ENCODE measurements at regions not wholly inside any gene's neighbourhood (a gene's known extent, or its start where the extent isn't known, plus 50 kb on each side); places are given as distances from the start of the nearest gene placed in this dataset.
"Not testable (repeated sequence)": the region's sequence is repeated elsewhere in the genome, so short reads cannot be mapped to it uniquely, and the experiment has no call there.

- Histone ChIP-seq H3K4me2 (ENCODE audit: low read depth, low read length, poor library complexity, severe bottlenecking) (no peak overlapping the region), H3K79me2 (ENCODE audit: low read length) (no peaks in the 10 kb centered on the region), H3K36me3 (ENCODE audit: insufficient read depth, low read length) (no peaks in the 10 kb centered on the region), H3K4me1 (ENCODE audit: low read length) (no peaks in the 10 kb centered on the region), H4K20me1 (ENCODE audit: insufficient read depth, low read depth, low read length) (no peaks in the 10 kb centered on the region), H3K27ac (ENCODE audit: low read length) (no peak overlapping the region), H3K4me3 (ENCODE audit: low read length) (no peak overlapping the region), H3K27me3 (ENCODE audit: low read length) (0 out of 2 replicates have a peak, but pooled peaks cover 3% of the 10 kb centered on the region), H2AFZ (ENCODE audit: low read length) (no peak overlapping the region), H3K9ac (ENCODE audit: low read length) (no peak overlapping the region), H3K9me2 (replicated peaks; ENCODE audit: insufficient read depth, low read length) (no peaks in the 10 kb centered on the region), H3K9me3 (ENCODE audit: low read length) (no peaks in the 10 kb centered on the region)
- no peak for DNase-seq
Measured at GRCh38 chr4:42310806-42311205, 86.5 kb upstream of the SHISA3 start.

GRCh38 chr4:42311591-42311990 is 85.7 kb upstream of the SHISA3 start:
- Histone ChIP-seq H3K9ac (ENCODE audit: low read length) (no peak overlapping the region), H3K9me2 (replicated peaks; ENCODE audit: insufficient read depth, low read length) (no peaks in the 10 kb centered on the region), H3K4me1 (ENCODE audit: low read length) (no peaks in the 10 kb centered on the region), H3K36me3 (ENCODE audit: insufficient read depth, low read length) (no peaks in the 10 kb centered on the region), H4K20me1 (ENCODE audit: insufficient read depth, low read depth, low read length) (no peaks in the 10 kb centered on the region), H3K4me3 (ENCODE audit: low read length) (no peak overlapping the region), H3K27ac (ENCODE audit: low read length) (no peak overlapping the region), H2AFZ (ENCODE audit: low read length) (no peak overlapping the region), H3K79me2 (ENCODE audit: low read length) (no peaks in the 10 kb centered on the region), H3K27me3 (ENCODE audit: low read length) (0 out of 2 replicates have a peak, but pooled peaks cover 3% of the 10 kb centered on the region), H3K4me2 (ENCODE audit: low read depth, low read length, poor library complexity, severe bottlenecking) (no peak overlapping the region), H3K9me3 (ENCODE audit: low read length) (no peaks in the 10 kb centered on the region)
- DNase-seq = no peak

DNA sequence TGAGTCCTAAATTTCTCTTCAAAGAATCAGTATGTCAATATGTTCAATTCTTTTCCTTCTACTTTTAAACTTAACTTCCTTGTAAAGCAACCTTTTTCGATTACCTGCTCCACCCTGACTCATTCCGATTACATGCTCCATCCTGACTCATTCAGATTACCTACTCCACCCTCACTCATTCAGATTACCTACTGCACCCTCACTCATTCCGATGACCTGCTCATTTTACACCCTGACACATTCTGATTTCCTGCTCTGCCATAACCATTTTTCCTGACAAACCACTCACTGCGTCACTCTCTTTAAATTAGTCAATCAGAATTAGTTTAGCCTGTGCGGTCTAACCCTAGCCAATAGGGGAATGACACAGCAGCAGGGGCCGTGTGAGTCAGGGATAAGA is 83.9 kb upstream of the SHISA3 start:
- H4K20me1 ChIP-seq (ENCODE audit: insufficient read depth, low read depth, low read length); H3K9me2 ChIP-seq (replicated peaks; ENCODE audit: insufficient read depth, low read length); H3K9me3 ChIP-seq (ENCODE audit: low read length); H3K27ac ChIP-seq (ENCODE audit: low read length); H3K36me3 ChIP-seq (ENCODE audit: insufficient read depth, low read length); H3K79me2 ChIP-seq (ENCODE audit: low read length); H2AFZ ChIP-seq (ENCODE audit: low read length); H3K4me3 ChIP-seq (ENCODE audit: low read length); H3K4me2 ChIP-seq (ENCODE audit: low read depth, low read length, poor library complexity, severe bottlenecking); DNase-seq; H3K9ac ChIP-seq (ENCODE audit: low read length); H3K4me1 ChIP-seq (ENCODE audit: low read length); H3K27me3 ChIP-seq (ENCODE audit: low read length): not testable (repeated sequence)

DNA sequence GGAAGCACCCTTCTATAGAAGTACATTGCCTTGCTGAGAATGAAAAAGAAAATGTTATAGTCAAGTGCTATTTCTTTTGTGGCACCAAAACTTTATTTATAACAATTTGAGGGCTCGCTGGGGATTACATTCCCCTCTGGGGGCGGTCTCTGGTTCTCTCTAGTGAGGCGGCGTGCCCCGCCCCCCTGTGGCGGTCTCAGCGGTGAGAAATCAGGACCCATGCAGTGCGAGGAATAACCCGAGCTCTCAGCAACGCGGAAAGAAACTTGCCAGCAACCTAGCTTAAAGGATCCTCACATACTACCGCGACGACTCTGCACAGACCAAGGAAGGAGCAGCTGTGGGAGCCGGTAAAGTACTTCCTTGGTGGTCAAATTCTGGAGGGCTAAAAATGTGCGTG is 83.4 kb upstream of the SHISA3 start:
- Histone ChIP-seq H2AFZ (ENCODE audit: low read length) (no peak overlapping the region), H3K4me2 (ENCODE audit: low read depth, low read length, poor library complexity, severe bottlenecking) (no peak overlapping the region), H3K36me3 (ENCODE audit: insufficient read depth, low read length) (no peaks in the 10 kb centered on the region), H3K4me1 (ENCODE audit: low read length) (no peaks in the 10 kb centered on the region), H4K20me1 (ENCODE audit: insufficient read depth, low read depth, low read length) (no peaks in the 10 kb centered on the region), H3K9me2 (replicated peaks; ENCODE audit: insufficient read depth, low read length) (no peaks in the 10 kb centered on the region), H3K27me3 (ENCODE audit: low read length) (0 out of 2 replicates have a peak, but pooled peaks cover 3% of the 10 kb centered on the region), H3K9me3 (ENCODE audit: low read length) (no peaks in the 10 kb centered on the region), H3K9ac (ENCODE audit: low read length) (no peak overlapping the region), H3K79me2 (ENCODE audit: low read length) (no peaks in the 10 kb centered on the region), H3K27ac (ENCODE audit: low read length) (no peak overlapping the region), H3K4me3 (ENCODE audit: low read length) (no peak overlapping the region)
- no peak for DNase-seq

DNA sequence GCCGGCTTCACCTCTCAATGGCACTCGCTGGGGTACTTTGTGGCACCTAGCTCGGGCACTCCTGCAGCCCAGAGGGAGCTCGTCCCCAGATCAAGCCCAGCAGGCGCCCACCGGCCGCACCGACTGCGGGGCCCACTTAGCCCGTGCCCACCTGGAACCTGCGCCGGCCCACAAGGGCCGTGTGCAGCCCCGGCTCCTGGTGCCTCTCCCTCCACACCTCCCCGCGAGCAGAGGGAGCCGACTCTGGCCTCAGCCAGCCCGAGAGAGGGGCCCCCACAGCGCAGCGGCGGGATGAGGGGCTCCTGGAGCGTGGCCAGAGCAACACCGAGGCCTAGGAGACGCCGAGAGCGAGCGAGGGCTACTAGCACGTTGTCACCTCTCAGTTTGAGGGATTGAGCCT is 82.1 kb upstream of the SHISA3 start:
- Histone ChIP-seq H3K79me2 (ENCODE audit: low read length) (no peaks in the 10 kb centered on the region), H4K20me1 (ENCODE audit: insufficient read depth, low read depth, low read length) (no peaks in the 10 kb centered on the region), H3K27me3 (ENCODE audit: low read length) (0 out of 2 replicates have a peak, but pooled peaks cover 3% of the 10 kb centered on the region), H3K9me2 (replicated peaks; ENCODE audit: insufficient read depth, low read length) (no peaks in the 10 kb centered on the region), H3K9ac (ENCODE audit: low read length) (no peak overlapping the region), H3K4me2 (ENCODE audit: low read depth, low read length, poor library complexity, severe bottlenecking) (no peak overlapping the region), H3K27ac (ENCODE audit: low read length) (no peak overlapping the region), H2AFZ (ENCODE audit: low read length) (no peak overlapping the region), H3K9me3 (ENCODE audit: low read length) (no peaks in the 10 kb centered on the region), H3K4me1 (ENCODE audit: low read length) (no peaks in the 10 kb centered on the region), H3K36me3 (ENCODE audit: insufficient read depth, low read length) (no peaks in the 10 kb centered on the region), H3K4me3 (ENCODE audit: low read length) (no peak overlapping the region)
- no peak for DNase-seq

DNA sequence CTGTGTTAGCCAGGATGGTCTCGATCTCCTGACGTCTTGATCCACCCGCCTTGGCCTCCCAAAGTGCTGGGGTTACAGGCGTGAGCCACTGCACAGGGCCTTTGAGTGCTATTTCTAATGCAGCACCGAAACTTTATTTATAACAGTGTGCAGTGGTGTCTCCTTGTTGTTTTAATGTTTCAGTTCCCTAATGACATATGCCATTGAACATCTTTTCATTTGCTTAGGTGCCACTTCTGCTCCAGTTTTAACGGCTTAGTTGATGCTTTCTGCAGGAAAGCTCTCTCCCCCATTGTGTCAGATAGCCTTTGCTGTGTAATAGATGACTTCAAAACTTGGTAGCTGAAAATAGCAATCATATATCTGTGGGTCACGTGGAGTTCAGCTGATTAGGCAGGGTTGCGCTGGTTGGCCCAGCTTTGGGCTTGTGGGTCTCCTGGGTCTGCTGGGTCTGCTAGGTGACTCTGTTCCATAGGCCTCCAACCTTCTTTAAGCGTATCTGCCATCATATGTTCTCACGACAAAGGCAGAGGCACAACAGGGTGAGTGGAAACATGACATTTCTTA is 76.4 kb upstream of the SHISA3 start:
- no peaks in the 10 kb centered on the region for H4K20me1 ChIP-seq (ENCODE audit: insufficient read depth, low read depth, low read length)
- no peak overlapping the region for H3K27ac ChIP-seq (ENCODE audit: low read length)
- H3K4me1 ChIP-seq (ENCODE audit: low read length) = peaks cover 10% of the 10 kb centered on the region
- no peaks in the 10 kb centered on the region for H3K79me2 ChIP-seq (ENCODE audit: low read length)
- DNase-seq = no peak
- no peaks in the 10 kb centered on the region for H3K9me2 ChIP-seq (replicated peaks; ENCODE audit: insufficient read depth, low read length)
- H3K4me2 ChIP-seq (ENCODE audit: low read depth, low read length, poor library complexity, severe bottlenecking) = no peak overlapping the region
- no peak overlapping the region for H2AFZ ChIP-seq (ENCODE audit: low read length)
- no peaks in the 10 kb centered on the region for H3K36me3 ChIP-seq (ENCODE audit: insufficient read depth, low read length)
- no peaks in the 10 kb centered on the region for H3K27me3 ChIP-seq (ENCODE audit: low read length)
- H3K4me3 ChIP-seq (ENCODE audit: low read length) = no peak overlapping the region
- H3K9ac ChIP-seq (ENCODE audit: low read length) = no peak overlapping the region
- H3K9me3 ChIP-seq (ENCODE audit: low read length) = no peaks in the 10 kb centered on the region

- no peaks in the 10 kb centered on the region for H3K36me3 ChIP-seq (ENCODE audit: insufficient read depth, low read length)
- H3K4me2 ChIP-seq (ENCODE audit: low read depth, low read length, poor library complexity, severe bottlenecking) = no peak overlapping the region
- no peak overlapping the region for H3K4me3 ChIP-seq (ENCODE audit: low read length)
- no peaks in the 10 kb centered on the region for H3K9me2 ChIP-seq (replicated peaks; ENCODE audit: insufficient read depth, low read length)
- no peaks in the 10 kb centered on the region for H3K9me3 ChIP-seq (ENCODE audit: low read length)
- H3K27ac ChIP-seq (ENCODE audit: low read length) = no peak overlapping the region
- no peaks in the 10 kb centered on the region for H3K27me3 ChIP-seq (ENCODE audit: low read length)
- peaks cover 6% of the 10 kb centered on the region for H3K4me1 ChIP-seq (ENCODE audit: low read length)
- H3K79me2 ChIP-seq (ENCODE audit: low read length) = no peaks in the 10 kb centered on the region
- no peak overlapping the region for H3K9ac ChIP-seq (ENCODE audit: low read length)
- H4K20me1 ChIP-seq (ENCODE audit: insufficient read depth, low read depth, low read length) = no peaks in the 10 kb centered on the region
- DNase-seq = no peak
- no peak overlapping the region for H2AFZ ChIP-seq (ENCODE audit: low read length)
Measured at GRCh38 chr4:42326040-42326439, 71.2 kb upstream of the SHISA3 start.

DNA sequence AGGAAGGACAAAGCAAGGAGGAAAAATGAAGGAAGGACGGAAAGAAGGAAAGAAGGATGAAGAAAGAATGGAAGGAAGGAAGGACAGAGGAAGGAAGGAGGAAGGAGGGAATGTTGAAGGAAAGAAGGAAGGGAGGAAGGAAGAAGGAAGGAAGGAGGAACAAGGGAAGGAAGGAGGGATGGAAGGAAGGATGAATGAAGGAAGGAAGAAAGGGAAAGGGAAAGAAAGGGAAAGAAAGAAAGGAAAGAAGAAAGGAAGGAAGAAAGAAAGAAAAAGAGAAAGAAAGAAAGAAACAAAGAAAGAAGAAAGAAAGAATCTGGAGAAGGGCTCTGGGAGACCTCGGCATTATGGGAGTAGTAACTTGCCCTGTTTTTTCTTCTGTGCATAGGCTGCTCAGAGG is 70.8 kb upstream of the SHISA3 start:
- DNase-seq = no peak
- no peak overlapping the region for H3K4me2 ChIP-seq (ENCODE audit: low read depth, low read length, poor library complexity, severe bottlenecking)
- no peak overlapping the region for H3K27ac ChIP-seq (ENCODE audit: low read length)
- H3K4me1 ChIP-seq (ENCODE audit: low read length) = peaks cover 2% of the 10 kb centered on the region; the same call in 1 of the 2 replicates
- no peaks in the 10 kb centered on the region for H3K9me2 ChIP-seq (replicated peaks; ENCODE audit: insufficient read depth, low read length)
- no peaks in the 10 kb centered on the region for H3K79me2 ChIP-seq (ENCODE audit: low read length)
- no peaks in the 10 kb centered on the region for H3K36me3 ChIP-seq (ENCODE audit: insufficient read depth, low read length)
- H3K4me3 ChIP-seq (ENCODE audit: low read length) = no peak overlapping the region
- no peaks in the 10 kb centered on the region for H3K27me3 ChIP-seq (ENCODE audit: low read length)
- no peak overlapping the region for H2AFZ ChIP-seq (ENCODE audit: low read length)
- no peaks in the 10 kb centered on the region for H3K9me3 ChIP-seq (ENCODE audit: low read length)
- H4K20me1 ChIP-seq (ENCODE audit: insufficient read depth, low read depth, low read length) = no peaks in the 10 kb centered on the region
- H3K9ac ChIP-seq (ENCODE audit: low read length) = no peak overlapping the region

GRCh38 chr4:42327323-42327722 is 70.0 kb upstream of the SHISA3 start:
- Histone ChIP-seq H3K27ac (ENCODE audit: low read length) (no peak overlapping the region), H3K4me1 (ENCODE audit: low read length) (peaks cover 5% of the 10 kb centered on the region), H3K36me3 (ENCODE audit: insufficient read depth, low read length) (no peaks in the 10 kb centered on the region), H3K79me2 (ENCODE audit: low read length) (no peaks in the 10 kb centered on the region), H2AFZ (ENCODE audit: low read length) (no peak overlapping the region), H3K27me3 (ENCODE audit: low read length) (no peaks in the 10 kb centered on the region), H3K9me3 (ENCODE audit: low read length) (no peaks in the 10 kb centered on the region), H3K4me2 (ENCODE audit: low read depth, low read length, poor library complexity, severe bottlenecking) (no peak overlapping the region), H3K4me3 (ENCODE audit: low read length) (no peak overlapping the region), H4K20me1 (ENCODE audit: insufficient read depth, low read depth, low read length) (no peaks in the 10 kb centered on the region), H3K9me2 (replicated peaks; ENCODE audit: insufficient read depth, low read length) (no peaks in the 10 kb centered on the region), H3K9ac (ENCODE audit: low read length) (no peak overlapping the region)
- peak; percentile 29 for DNase-seq

All from Karpas-422 (cell line).